OCI-LY7 (cell line): ENCODE measurements at regions not wholly inside any gene's neighbourhood (a gene's known extent, or its start where the extent isn't known, plus 50 kb on each side); places are given as distances from the start of the nearest gene placed in this dataset.

Experiments used
- BruUV-seq: library from RNA; stranded (reverse); fragments of 400-500 nt; replicated peaks from 2 replicates; lab custom pipeline; 2021; lab: Mats Ljungman, UMichigan
- CTCF ChIA-PET: fragments of 300-600 bp; sonication (Branson Sonifier 250); formaldehyde crosslinking; loops from one replicate; lab custom pipeline; 2022; ENCODE audit warnings: antibody characterized with exemption; ENCODE audit not compliant: unreplicated experiment; lab: Charles Lee
- POLR2A ChIA-PET: fragments of 300-600 bp; sonication (Branson Sonifier 250); formaldehyde crosslinking; loops from one replicate; lab custom pipeline; 2022; ENCODE audit warnings: antibody characterized with exemption; lab: Charles Lee
- DNase-seq: peaks from one replicate; pipeline ENCODE4 v3.0.0-alpha.2; 2015; ENCODE audit warnings: low spot score
- H2AFZ ChIP-seq: fragments of 200-600 bp; sonication (generic), shearing (Covaris generic); 2 replicates; pipeline ENCODE4 v1.6.1; 2014; ENCODE audit warnings: mild to moderate bottlenecking, antibody characterized with exemption, low read length, moderate library complexity
- H3K27ac ChIP-seq: fragments of 200-600 bp; sonication (generic); 2 replicates; pipeline ENCODE4 v1.5.1; 2014; ENCODE audit warnings: mixed run types, low read depth, mild to moderate bottlenecking, moderate library complexity, low read length, inconsistent platforms; ENCODE audit not compliant: poor library complexity, severe bottlenecking
- H3K36me3 ChIP-seq: fragments of 200-600 bp; sonication (generic); 2 replicates; pipeline ENCODE4 v1.6.1; 2014; ENCODE audit warnings: mild to moderate bottlenecking, antibody characterized with exemption, low read length, moderate library complexity, mixed read lengths; ENCODE audit not compliant: insufficient read depth
- H3K4me1 ChIP-seq: fragments of 200-600 bp; sonication (generic); 2 replicates; pipeline ENCODE4 v1.5.1; 2014; ENCODE audit warnings: mild to moderate bottlenecking, low read length; ENCODE audit not compliant: insufficient read depth, poor library complexity, severe bottlenecking
- H3K4me2 ChIP-seq: fragments of 200-600 bp; sonication (generic); 2 replicates; pipeline ENCODE4 v1.6.1; 2014; ENCODE audit warnings: mild to moderate bottlenecking, low read length
- H3K4me3 ChIP-seq: fragments of 200-600 bp; sonication (generic); 2 replicates; pipeline ENCODE4 v1.5.1; 2014; ENCODE audit warnings: mild to moderate bottlenecking, low read depth, low read length; ENCODE audit not compliant: poor library complexity, severe bottlenecking
- H3K79me2 ChIP-seq: fragments of 200-600 bp; sonication (generic); 2 replicates; pipeline ENCODE4 v1.6.1; 2016; ENCODE audit warnings: low read depth, mild to moderate bottlenecking, low read length, moderate library complexity, mixed read lengths; ENCODE audit not compliant: insufficient read depth
- H3K9me2 ChIP-seq: fragments of 200-600 bp; sonication (generic); 2 replicates; pipeline ENCODE4 v1.6.1; 2016; ENCODE audit warnings: mild to moderate bottlenecking, low read length, mixed read lengths; ENCODE audit not compliant: insufficient read depth
- H3K9me3 ChIP-seq: fragments of 200-600 bp; sonication (generic); 2 replicates; pipeline ENCODE4 v1.6.1; 2014; ENCODE audit warnings: mild to moderate bottlenecking, mixed run types, low read length, mixed read lengths
- H4K20me1 ChIP-seq: fragments of 200-600 bp; sonication (generic); 2 replicates; pipeline ENCODE4 v1.6.1; 2014; ENCODE audit warnings: mild to moderate bottlenecking, antibody characterized with exemption, low read length, moderate library complexity, mixed read lengths; ENCODE audit not compliant: insufficient read depth
- CTCF ChIP-seq: fragments of 200-600 bp; sonication (generic); conservative IDR thresholded peaks from 2 replicates; pipeline ENCODE4 v1.5.1; 2014; ENCODE audit warnings: mild to moderate bottlenecking, antibody characterized with exemption, low read length, moderate library complexity, mixed read lengths
- EZH2phosphoT487 ChIP-seq: fragments of 200-600 bp; sonication (generic); IDR thresholded peaks from 2 replicates; pipeline ENCODE4 v1.6.1; 2018; ENCODE audit warnings: low read depth, borderline replicate concordance, mild to moderate bottlenecking, mixed run types, antibody characterized with exemption, low read length, moderate library complexity, mixed read lengths
- intact Hi-C: fragments of 100-400 bp; cut with micrococcal nuclease; formaldehyde crosslinking; loops from one replicate; pipeline ENCODE4 v1.10.0; 2022; ENCODE audit not compliant: unreplicated experiment

GRCh38 chr1:90414201-90414600 is 302.9 kb downstream of the BARHL2 start:
- Histone ChIP-seq H2AFZ (no peak overlapping the region), H4K20me1 (no peaks in the 10 kb centered on the region), H3K9me2 (no peaks in the 10 kb centered on the region), H3K4me1 (no peaks in the 10 kb centered on the region), H3K36me3 (no peaks in the 10 kb centered on the region), H3K4me2 (no peak overlapping the region), H3K79me2 (no peaks in the 10 kb centered on the region), H3K9me3 (no peaks in the 10 kb centered on the region), H3K4me3 (no peak overlapping the region), H3K27ac (no peak overlapping the region)
- ChIA-PET POLR2A (interaction anchor here (0.6 kb wide), 1 partner anchor 173 kb away, joined by 4 read pairs; no protein-coding TSS in a partner anchor), CTCF (no interaction called here)
- DNase-seq: no peak
- no peak for TF ChIP-seq EZH2phosphoT487
- TF ChIP-seq CTCF: no peak
- BruUV-seq: no TSS peak
- intact Hi-C loops: no loop called here

DNA sequence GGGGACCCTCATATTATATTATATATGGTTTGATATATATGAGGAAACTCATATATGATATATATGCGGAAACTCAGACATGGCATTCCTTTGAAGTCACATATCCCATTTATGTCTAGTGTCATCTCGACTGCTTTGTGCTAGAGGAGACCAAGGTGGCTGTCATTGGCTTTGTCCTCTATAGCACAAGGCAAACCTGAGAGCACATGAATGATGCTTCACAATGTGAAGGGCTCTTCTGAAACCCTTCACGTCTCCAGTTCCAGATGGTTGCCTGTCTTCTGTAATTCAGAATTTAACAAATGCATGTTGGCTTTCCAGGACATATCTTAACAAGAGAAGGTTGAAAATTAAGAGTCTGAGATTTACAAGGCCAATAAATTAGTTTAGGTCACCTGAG is 303.6 kb downstream of the BARHL2 start:
- intact Hi-C loops: no loop called here
- no peaks in the 10 kb centered on the region for H3K79me2 ChIP-seq
- H2AFZ ChIP-seq: no peak overlapping the region
- H3K9me2 ChIP-seq: no peaks in the 10 kb centered on the region
- BruUV-seq: no TSS peak
- H3K9me3 ChIP-seq: no peaks in the 10 kb centered on the region
- ChIA-PET CTCF (no interaction called here), POLR2A (no interaction called here)
- TF ChIP-seq CTCF (no peak), EZH2phosphoT487 (no peak)
- H3K4me2 ChIP-seq: no peak overlapping the region
- DNase-seq: no peak
- no peaks in the 10 kb centered on the region for H4K20me1 ChIP-seq
- no peak overlapping the region for H3K4me3 ChIP-seq
- no peaks in the 10 kb centered on the region for H3K4me1 ChIP-seq
- H3K27ac ChIP-seq: no peak overlapping the region
- no peaks in the 10 kb centered on the region for H3K36me3 ChIP-seq

DNA sequence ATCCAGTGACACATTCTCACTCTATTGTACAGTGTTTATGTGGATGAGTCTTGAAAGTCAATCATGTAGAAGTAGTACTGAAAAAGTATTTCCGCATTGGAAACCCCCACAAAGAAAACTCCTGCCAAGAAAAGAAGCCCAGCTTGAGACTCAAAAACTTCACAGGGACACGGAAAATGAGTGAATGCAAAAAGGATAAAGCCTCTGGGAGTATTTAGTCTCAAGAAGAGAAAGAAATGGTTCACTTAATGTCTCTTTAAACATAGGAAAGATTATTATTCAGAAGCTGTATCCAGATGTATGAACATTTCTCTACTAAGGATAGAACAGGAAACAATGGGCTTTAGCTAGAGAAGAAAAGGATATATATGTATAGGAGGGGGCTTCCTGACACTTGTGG is 304.5 kb downstream of the BARHL2 start:
- Histone ChIP-seq H3K4me1 (no peaks in the 10 kb centered on the region), H3K9me3 (no peaks in the 10 kb centered on the region), H4K20me1 (no peaks in the 10 kb centered on the region), H3K4me3 (no peak overlapping the region), H3K79me2 (no peaks in the 10 kb centered on the region), H2AFZ (no peak overlapping the region), H3K4me2 (no peak overlapping the region), H3K27ac (no peak overlapping the region), H3K36me3 (no peaks in the 10 kb centered on the region), H3K9me2 (no peaks in the 10 kb centered on the region)
- POLR2A ChIA-PET: no interaction called here
- no peak for DNase-seq
- CTCF ChIA-PET: no interaction called here
- intact Hi-C loops: no loop called here
- BruUV-seq: no TSS peak
- no peak for TF ChIP-seq EZH2phosphoT487
- TF ChIP-seq CTCF: no peak
